ENCODE measurements at regions not wholly inside any gene's neighbourhood (a gene's known extent, or its start where the extent isn't known, plus 50 kb on each side); places are given as distances from the start of the nearest gene placed in this dataset.

DNA sequence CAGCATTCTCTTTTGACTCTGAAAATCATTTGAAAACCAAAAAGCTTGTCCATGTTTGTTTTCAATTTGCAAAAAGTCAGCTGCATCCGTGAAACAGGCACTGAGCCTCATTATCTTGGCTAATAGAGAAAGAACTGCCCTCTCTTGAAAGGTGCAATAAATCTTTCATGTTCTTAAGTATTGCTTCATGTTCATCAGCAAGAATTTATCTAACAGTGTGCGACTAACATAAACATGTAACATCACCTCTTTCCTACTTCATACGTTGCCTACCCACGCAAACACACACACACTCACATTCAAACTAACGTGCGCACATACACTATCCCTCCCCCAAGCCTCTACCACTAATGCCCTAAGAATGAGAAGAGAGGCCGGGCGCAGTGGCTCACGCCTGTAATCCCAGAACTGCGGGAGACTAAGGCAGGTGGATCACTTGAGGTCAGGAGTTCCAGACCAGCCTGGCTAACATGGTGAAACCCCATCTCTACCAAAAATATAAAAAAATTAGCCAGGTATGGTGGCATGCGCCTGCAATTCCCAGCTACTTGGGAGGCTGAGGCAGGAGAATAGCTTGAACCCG, 629.7 kb upstream of the ZNF608 start:
- Histone ChIP-seq H3K27me3 (no peaks in the 10 kb centered on the region), H3K27ac (no peak overlapping the region), H3K4me1 (peaks cover 6% of the 10 kb centered on the region), H3K4me3 (no peak overlapping the region), H3K36me3 (no peaks in the 10 kb centered on the region), H3K9me3 (no peaks in the 10 kb centered on the region)
- TF ChIP-seq, protein P1, sequence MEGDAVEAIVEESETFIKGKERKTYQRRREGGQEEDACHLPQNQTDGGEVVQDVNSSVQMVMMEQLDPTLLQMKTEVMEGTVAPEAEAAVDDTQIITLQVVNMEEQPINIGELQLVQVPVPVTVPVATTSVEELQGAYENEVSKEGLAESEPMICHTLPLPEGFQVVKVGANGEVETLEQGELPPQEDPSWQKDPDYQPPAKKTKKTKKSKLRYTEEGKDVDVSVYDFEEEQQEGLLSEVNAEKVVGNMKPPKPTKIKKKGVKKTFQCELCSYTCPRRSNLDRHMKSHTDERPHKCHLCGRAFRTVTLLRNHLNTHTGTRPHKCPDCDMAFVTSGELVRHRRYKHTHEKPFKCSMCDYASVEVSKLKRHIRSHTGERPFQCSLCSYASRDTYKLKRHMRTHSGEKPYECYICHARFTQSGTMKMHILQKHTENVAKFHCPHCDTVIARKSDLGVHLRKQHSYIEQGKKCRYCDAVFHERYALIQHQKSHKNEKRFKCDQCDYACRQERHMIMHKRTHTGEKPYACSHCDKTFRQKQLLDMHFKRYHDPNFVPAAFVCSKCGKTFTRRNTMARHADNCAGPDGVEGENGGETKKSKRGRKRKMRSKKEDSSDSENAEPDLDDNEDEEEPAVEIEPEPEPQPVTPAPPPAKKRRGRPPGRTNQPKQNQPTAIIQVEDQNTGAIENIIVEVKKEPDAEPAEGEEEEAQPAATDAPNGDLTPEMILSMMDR (IDR thresholded peaks at IDR 0.05) = no peak
- no peak for TF ChIP-seq POLR2AphosphoS5 (IDR thresholded peaks at IDR 0.05)
- 77% methylated on average over 12 of the region's 12 CpGs for WGBS
- DNase-seq (ENCODE audit: low spot score in 2 of 2) = no peak

GRCh38 chr5:125377141-125377540, 630.7 kb upstream of the ZNF608 start:
- 55% methylated on average over 1 of the region's 1 CpG for WGBS
- Histone ChIP-seq H3K27me3 (no peaks in the 10 kb centered on the region), H3K9me3 (no peaks in the 10 kb centered on the region), H3K36me3 (no peaks in the 10 kb centered on the region), H3K27ac (no peak overlapping the region), H3K4me1 (peaks cover 6% of the 10 kb centered on the region), H3K4me3 (no peak overlapping the region)
- no peak for DNase-seq (ENCODE audit: low spot score in 2 of 2)
- no peak for TF ChIP-seq EP300 (IDR thresholded peaks at IDR 0.05)
- no peak for TF ChIP-seq POLR2A (IDR thresholded peaks at IDR 0.05)
- no peak for TF ChIP-seq POLR2AphosphoS5 (IDR thresholded peaks at IDR 0.05)
- TF ChIP-seq, protein P1 (IDR thresholded peaks at IDR 0.05) = no peak

- Histone ChIP-seq H3K4me3 (no peak overlapping the region), H3K36me3 (no peaks in the 10 kb centered on the region), H3K4me1 (no peaks in the 10 kb centered on the region), H3K9me3 (no peaks in the 10 kb centered on the region), H3K27me3 (no peaks in the 10 kb centered on the region), H3K27ac (no peak overlapping the region)
- 99% methylated on average over 6 of the region's 6 CpGs for WGBS
- TF ChIP-seq POLR2AphosphoS5 (IDR thresholded peaks at IDR 0.05) (no peak), POLR2A (IDR thresholded peaks at IDR 0.05) (no peak), EP300 (IDR thresholded peaks at IDR 0.05) (no peak)
- TF ChIP-seq, protein P1 (IDR thresholded peaks at IDR 0.05) = no peak
- DNase-seq (ENCODE audit: low spot score in 2 of 2) = no peak
These were observed 634.9 kb upstream of the ZNF608 start for GRCh38 chr5:125381290-125381689.

DNA sequence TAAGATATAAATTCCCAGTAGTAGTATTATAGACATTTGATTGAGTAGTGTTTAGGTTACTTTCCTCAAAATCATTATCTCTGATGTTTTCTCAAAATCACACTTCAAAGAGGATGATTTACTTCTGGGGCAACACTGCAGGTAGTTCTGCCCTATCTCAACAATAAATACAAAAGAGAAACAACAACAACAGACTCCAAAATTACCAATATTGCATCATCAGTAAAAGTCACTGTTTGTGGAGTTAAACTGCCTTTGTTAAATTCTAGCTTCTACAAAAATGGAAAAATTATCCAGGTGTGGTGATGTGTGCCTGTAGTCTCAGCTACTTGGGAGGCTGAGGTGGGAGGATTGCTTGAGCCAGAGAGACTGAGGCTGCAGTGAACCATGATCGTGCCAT, 637.6 kb upstream of the ZNF608 start:
- H3K36me3 ChIP-seq = no peaks in the 10 kb centered on the region
- DNase-seq (ENCODE audit: low spot score in 2 of 2) = no peak
- H3K27ac ChIP-seq = no peak overlapping the region
- TF ChIP-seq POLR2AphosphoS5 (IDR thresholded peaks at IDR 0.05) (no peak), EP300 (IDR thresholded peaks at IDR 0.05) (no peak), POLR2A (IDR thresholded peaks at IDR 0.05) (no peak)
- TF ChIP-seq, protein P1 (IDR thresholded peaks at IDR 0.05) = no peak
- no peaks in the 10 kb centered on the region for H3K27me3 ChIP-seq
- WGBS = 86% methylated on average over 1 of the region's 1 CpG
- no peaks in the 10 kb centered on the region for H3K4me1 ChIP-seq
- H3K9me3 ChIP-seq = no peaks in the 10 kb centered on the region
- no peak overlapping the region for H3K4me3 ChIP-seq

DNA sequence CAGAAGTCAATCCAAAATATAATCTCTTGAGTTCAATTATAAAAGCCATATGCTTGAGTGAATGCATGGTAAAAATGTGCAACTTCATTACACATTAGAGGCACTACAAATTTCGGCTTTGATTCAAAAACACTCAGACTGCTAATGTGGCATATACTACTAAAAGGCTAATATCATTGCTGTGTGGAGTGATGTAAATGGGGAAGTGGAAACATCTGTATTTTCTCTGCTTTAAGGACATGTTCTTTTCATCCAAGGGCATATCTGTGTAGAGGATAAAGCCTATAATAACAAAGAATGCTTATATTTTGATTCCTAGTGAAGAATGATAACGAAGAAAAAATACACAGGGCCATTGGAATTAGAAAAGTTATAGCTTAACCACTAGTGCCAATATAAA, 643.9 kb upstream of the ZNF608 start:
- Histone ChIP-seq H3K36me3 (no peaks in the 10 kb centered on the region), H3K4me1 (no peaks in the 10 kb centered on the region), H3K4me3 (no peak overlapping the region), H3K9me3 (no peaks in the 10 kb centered on the region), H3K27me3 (no peaks in the 10 kb centered on the region), H3K27ac (no peak overlapping the region)
- TF ChIP-seq POLR2A (IDR thresholded peaks at IDR 0.05) (no peak), EP300 (IDR thresholded peaks at IDR 0.05) (no peak), POLR2AphosphoS5 (IDR thresholded peaks at IDR 0.05) (no peak)
- TF ChIP-seq, protein P1 (IDR thresholded peaks at IDR 0.05) = no peak
- no peak for DNase-seq (ENCODE audit: low spot score in 2 of 2)
- 75% methylated on average over 2 of the region's 2 CpGs for WGBS

Measured in suprapubic skin (tissue), 4 donors.